SH-SY5Y (cell line): ENCODE measurements at regions not wholly inside any gene's neighbourhood (a gene's known extent, or its start where the extent isn't known, plus 50 kb on each side); places are given as distances from the start of the nearest gene placed in this dataset.

ENCODE experiments used
- GATA2 ChIP-seq: IDR thresholded peaks from 2 replicates; pipeline ENCODE4 v1.6.1; 2011; ENCODE audit warnings: mild to moderate bottlenecking, low read depth, low read length
- GATA3 ChIP-seq: IDR thresholded peaks from 2 replicates; pipeline ENCODE4 v1.6.1; 2011; ENCODE audit warnings: low read depth, mild to moderate bottlenecking, low read length, moderate library complexity

- no peak for TF ChIP-seq GATA2
- TF ChIP-seq GATA3: no peak
Observed at GRCh38 chr10:117790179-117790578, 247.6 kb downstream of the EMX2 start.
